NCI-H146 treated with DMSO at 0.1 percent for 48 hours (cell line): ENCODE measurements at regions not wholly inside any gene's neighbourhood (a gene's known extent, or its start where the extent isn't known, plus 50 kb on each side); places are given as distances from the start of the nearest gene placed in this dataset.

Source experiments
- DNase-seq: peaks from one replicate; lab custom pipeline; 2025; ENCODE audit not compliant: unreplicated experiment; lab: John Stamatoyannopoulos, UW

- DNase-seq = no peak
Observed at GRCh38 chr6:104226790-104227446, 632.8 kb downstream of the HACE1 start.

- no peak for DNase-seq
Observed at GRCh38 chr6:104218116-104218515, 641.6 kb downstream of the HACE1 start.

GRCh38 chr6:104214901-104215300 is 644.8 kb downstream of the HACE1 start:
- no peak for DNase-seq

- no peak for DNase-seq
Observed at GRCh38 chr6:104212977-104213668, 646.6 kb downstream of the HACE1 start.

GRCh38 chr6:104207635-104208034 is 652.1 kb downstream of the HACE1 start:
- no peak for DNase-seq

GRCh38 chr6:104201557-104201956 is 658.2 kb downstream of the HACE1 start:
- no peak for DNase-seq

- no peak for DNase-seq
Observed at GRCh38 chr6:104187616-104188015, 672.1 kb downstream of the HACE1 start.

GRCh38 chr6:104186831-104187230 is 672.9 kb downstream of the HACE1 start:
- no peak for DNase-seq

- no peak for DNase-seq
Observed at GRCh38 chr6:104183816-104184435, 675.8 kb downstream of the HACE1 start.

GRCh38 chr6:104182811-104183210 is 676.9 kb downstream of the HACE1 start:
- DNase-seq = no peak

- DNase-seq = no peak
Observed at GRCh38 chr6:104173668-104174067, 686.1 kb downstream of the HACE1 start.

GRCh38 chr6:104170401-104170800 is 689.3 kb downstream of the HACE1 start:
- no peak for DNase-seq

- DNase-seq = no peak
Observed at GRCh38 chr6:104166055-104166668, 693.6 kb downstream of the HACE1 start.

- no peak for DNase-seq
Observed at GRCh38 chr6:104162036-104162669, 697.6 kb downstream of the HACE1 start.

- no peak for DNase-seq
Observed at GRCh38 chr6:104159045-104159618, 700.6 kb downstream of the HACE1 start.

GRCh38 chr6:104143757-104144156 is 716.0 kb downstream of the HACE1 start:
- DNase-seq = no peak

- DNase-seq = no peak
Observed at GRCh38 chr6:104134876-104135275, 724.8 kb downstream of the HACE1 start.

- no peak for DNase-seq
Observed at GRCh38 chr6:104130343-104130742, 729.4 kb downstream of the HACE1 start.

GRCh38 chr6:104126315-104127005 is 733.3 kb downstream of the HACE1 start:
- DNase-seq = no peak

GRCh38 chr6:104123227-104123626 is 736.5 kb downstream of the HACE1 start:
- DNase-seq = no peak
